ENCODE measurements at regions not wholly inside any gene's neighbourhood (a gene's known extent, or its start where the extent isn't known, plus 50 kb on each side); places are given as distances from the start of the nearest gene placed in this dataset.

DNA sequence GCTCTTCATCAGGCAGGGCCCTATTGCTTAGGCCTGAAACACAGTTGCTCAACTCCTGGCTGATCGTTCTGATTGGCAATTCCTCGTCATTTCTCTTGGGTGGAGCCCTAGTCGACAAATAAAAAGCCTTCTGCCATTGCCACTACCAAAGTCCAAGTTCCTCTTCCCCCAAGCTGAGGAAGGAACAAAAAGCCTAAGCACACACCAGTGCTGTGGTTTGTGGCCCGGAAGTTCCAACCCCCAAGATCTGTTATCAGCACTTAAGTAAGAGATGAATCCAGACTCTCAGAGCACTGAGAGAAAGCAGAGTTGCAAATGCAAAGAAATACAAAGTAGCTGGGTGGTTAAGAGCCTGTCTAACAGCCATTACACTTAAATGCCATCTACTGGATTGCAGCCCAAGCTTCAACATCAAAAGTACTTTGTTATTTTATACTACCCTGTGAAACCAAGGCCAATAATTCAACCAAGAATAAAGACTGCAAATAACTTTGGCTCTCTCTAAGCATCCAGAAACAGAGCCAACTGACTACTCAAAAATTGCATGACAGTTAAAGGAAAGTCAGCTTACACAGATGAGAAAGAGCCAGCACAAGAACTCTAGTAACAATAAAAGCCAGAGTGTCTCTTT is 1024.0 kb downstream of the GRIK2 start:
- DNase-seq (ENCODE audit: low read depth, low spot score), result peak; percentile 10

DNA sequence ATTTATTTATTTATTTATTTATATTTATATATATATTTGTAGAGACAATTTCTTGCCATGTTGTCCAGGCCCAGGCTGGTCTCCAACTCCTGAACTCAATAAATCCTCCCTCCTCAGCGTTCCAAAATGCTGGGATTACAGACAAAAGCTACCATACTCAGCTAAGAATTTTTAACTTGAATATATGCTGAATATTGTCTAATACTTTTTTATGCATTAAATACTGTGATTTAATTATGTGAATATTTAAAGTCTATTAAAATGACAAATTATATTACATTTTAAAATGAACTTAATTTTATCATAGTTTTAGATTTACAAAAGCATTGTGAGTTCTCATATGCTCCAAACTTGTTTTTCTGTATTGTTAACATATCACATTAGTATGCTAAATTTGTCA is 1022.4 kb downstream of the GRIK2 start:
- no peak for DNase-seq (ENCODE audit: low read depth, low spot score)

DNA sequence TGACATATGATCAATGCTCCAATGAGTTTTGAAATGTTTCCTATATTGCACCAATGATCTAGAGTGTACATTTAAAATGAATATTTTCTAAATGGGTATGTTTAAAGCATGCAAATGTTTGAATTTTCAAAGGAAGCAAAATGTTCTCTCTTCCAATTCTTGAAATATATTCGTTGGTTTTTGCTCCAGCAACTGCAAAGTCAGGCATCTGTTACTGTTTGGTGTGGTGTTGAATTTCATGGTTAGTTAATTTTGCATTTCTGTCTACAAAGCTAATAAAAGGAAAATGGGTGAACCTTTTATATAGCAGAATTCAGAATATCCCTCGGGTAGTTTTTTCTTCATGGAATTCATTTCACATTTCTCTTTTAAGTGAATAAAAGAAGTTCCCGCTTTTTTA is 1018.3 kb downstream of the GRIK2 start:
- no peak for DNase-seq (ENCODE audit: low read depth, low spot score)

DNA sequence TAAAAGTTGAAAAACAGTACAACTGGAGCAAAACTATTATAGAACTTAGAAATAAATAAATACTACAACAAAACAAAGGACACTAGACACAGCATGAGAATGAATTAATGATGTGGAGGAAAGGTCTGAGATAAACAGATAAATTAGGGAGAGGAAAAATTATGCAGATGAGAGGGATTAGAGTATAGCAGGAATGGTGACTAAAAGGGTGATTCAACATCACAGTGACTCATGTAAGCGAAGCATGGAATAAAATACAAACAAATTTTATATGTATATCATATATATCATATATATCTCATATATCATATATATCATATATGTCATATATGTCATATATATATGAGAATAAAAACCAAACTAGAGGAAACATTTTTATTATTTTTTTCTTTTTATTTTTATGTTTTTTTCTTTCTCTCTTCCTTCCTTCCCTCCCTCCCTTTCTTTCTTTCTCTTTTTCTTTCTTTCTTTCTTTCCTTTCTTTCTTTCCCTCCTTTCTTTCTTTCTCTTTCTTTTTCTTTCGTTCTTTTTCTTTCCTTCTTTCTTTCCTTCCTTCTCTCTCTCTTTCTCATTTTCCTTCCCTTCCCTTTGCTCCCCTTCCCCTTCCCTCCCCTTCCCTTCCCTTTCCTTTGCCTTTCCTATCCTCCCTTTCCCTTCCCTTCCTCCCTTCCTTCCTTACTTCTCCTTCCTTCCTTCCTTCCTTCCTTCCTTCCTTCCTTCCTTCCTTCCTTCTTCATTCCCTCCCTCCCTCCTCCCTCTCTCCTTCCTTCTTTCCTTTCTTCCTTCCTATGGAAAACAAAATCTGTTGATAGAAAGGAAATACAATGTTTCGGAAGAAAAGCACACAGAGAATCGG is 1014.6 kb downstream of the GRIK2 start:
- no peak for DNase-seq (ENCODE audit: low read depth, low spot score)

DNA sequence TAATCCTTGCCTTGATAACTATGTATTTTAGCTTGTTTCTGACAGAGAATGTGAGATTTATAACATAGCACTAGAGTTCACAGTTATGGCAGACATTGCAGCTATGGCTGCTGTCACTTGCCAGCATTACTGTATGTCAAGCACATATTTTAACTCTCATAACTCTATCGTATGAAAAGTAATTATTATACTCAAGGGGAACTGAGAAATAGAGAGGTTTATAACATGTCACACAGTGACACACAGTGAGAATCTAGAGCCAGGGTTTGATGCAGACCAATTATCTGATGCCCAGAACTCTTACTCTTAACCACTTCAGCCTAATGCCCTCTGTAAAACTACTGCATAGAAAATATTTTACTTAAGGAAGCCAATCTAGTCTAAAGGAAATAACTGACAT is 1012.4 kb downstream of the GRIK2 start:
- DNase-seq (ENCODE audit: low read depth, low spot score), result no peak

DNA sequence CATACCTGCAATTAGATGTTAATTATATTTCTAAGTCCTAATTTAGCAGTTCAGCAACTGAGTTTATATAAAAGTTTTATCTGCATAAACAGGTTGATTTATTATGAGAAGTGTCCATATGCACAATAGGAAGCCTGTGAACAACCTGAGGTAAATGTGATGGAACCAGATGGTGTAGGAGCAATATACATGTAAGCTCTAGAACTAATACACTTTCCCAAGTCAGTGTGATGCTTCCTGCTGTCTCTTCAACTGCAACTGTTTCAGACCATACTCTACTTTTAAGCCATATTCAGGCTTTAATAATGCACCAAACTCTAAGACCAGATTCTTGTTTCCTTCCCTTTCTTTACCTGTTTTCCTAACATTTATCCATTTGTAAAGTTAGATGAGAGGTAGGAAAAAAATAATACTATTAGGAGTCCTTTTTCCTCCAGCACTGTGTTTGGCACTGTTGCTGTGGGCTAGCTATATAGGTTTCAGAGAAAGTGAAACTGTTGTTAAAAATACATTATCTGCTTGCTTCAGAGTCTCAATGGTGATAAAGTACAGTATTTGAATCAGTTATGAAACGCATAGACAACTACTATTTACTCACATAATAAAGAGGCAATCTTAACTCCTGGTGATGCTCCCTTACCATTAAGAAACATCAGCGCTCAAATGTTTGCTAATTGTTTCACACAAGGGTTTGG is 1009.3 kb downstream of the GRIK2 start:
- no peak for DNase-seq (ENCODE audit: low read depth, low spot score)

GRCh38 chr6:102398788-102399390 is 1005.4 kb downstream of the GRIK2 start:
- DNase-seq (ENCODE audit: low read depth, low spot score), result peak; percentile 2

GRCh38 chr6:102390541-102390940 is 997.0 kb downstream of the GRIK2 start:
- DNase-seq (ENCODE audit: low read depth, low spot score), result no peak

DNA sequence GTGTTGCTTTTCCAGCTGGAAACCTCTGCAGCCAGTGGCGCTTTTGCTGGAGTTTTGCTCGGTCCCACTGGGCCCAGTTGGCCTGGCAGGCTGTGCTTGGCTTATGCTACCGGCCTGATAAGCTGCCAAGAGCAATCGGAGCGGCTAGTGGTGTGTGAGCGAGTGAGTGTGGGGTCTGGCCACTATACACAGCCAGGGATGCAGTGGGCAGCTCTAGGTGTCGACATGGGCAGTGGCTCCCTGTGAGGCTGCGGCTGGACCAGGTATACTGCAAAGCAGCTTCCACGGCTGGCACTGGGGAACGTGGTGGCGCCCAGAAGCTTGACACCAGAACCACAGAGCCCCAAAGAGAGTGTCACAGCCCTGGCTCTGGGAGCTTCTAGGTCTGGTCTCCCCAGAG is 996.5 kb downstream of the GRIK2 start:
- no peak for DNase-seq (ENCODE audit: low read depth, low spot score)

GRCh38 chr6:102387326-102388033 is 994.0 kb downstream of the GRIK2 start:
- peak; percentile 15 for DNase-seq (ENCODE audit: low read depth, low spot score)

DNA sequence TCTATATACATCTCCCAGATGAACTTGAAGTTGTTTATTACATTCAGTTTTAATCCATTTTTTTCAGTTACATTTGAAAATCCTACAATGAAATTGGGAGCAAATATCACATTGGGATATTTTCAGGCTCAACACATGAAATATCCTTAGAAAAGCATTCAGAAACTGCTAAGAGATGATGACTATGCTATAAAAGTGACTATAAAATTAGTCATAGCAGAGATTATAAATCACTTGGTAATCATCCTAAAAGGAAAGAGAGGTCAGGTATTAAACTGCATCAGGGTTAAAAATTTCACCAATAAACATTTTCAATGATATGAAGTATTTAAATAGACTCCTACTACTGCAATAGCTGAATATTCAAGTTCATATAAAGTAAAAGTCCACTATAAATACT is 987.7 kb downstream of the GRIK2 start:
- DNase-seq (ENCODE audit: low read depth, low spot score), result no peak

GRCh38 chr6:102356170-102356569 is 962.7 kb downstream of the GRIK2 start:
- DNase-seq (ENCODE audit: low read depth, low spot score), result no peak

DNA sequence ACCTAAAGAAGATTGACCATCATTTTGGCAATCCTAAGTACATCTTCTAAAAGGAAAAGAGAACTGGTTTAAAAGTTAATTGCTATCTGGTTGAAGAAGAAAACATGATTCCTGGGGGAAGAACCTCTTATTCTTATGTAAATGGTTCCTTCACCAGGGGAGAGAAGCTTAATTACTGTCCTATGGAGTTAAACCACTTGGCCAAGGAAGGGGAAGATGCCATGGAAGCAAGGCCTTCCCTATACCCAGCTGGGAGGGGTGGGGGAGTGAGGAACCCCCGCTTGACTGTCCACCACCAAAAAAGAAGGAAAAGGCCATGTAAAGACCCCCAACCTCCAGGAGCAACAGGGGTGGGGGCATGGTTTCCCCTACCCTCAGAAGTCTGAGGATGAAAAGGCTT is 962.1 kb downstream of the GRIK2 start:
- no peak for DNase-seq (ENCODE audit: low read depth, low spot score)

- DNase-seq (ENCODE audit: low read depth, low spot score), result no peak
Measured at GRCh38 chr6:102352552-102352951, 959.0 kb downstream of the GRIK2 start.

DNA sequence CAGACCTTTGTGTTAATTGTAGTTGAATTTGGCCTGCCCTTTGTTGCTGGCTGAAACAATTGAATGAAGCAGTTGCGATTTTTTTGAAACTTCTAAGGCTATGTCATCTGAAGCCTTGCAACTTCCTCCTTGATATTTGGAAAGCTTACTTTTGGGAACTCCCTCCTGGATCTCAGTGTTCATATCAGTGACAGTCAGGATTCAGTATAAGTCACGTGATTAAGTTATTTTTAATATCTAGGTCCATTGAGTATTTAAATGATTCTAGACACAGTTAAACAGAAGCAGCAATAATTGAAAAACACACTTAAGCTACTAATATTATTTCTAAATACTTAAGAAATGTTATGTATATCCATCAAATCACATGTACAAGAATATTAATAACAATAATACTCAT is 951.3 kb downstream of the GRIK2 start:
- DNase-seq (ENCODE audit: low read depth, low spot score), result no peak

DNA sequence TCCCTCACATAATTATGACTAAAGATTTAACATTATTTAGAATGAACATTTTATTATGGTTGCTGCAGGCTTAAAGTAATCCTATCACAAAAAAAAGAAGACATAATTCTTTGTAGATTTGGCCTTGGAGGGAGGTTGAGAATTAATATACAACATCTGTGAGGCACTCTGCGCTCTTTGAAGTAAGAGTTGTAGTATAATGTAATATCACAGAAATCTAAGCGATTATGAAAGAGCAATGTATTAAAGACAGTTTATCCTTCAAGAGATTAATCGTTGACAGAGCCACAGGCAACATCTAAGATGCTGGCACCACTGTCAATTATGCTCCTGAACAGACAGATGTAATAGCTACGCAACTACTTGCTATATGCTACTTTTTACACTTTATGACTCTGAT is 946.8 kb downstream of the GRIK2 start:
- DNase-seq (ENCODE audit: low read depth, low spot score), result no peak

DNA sequence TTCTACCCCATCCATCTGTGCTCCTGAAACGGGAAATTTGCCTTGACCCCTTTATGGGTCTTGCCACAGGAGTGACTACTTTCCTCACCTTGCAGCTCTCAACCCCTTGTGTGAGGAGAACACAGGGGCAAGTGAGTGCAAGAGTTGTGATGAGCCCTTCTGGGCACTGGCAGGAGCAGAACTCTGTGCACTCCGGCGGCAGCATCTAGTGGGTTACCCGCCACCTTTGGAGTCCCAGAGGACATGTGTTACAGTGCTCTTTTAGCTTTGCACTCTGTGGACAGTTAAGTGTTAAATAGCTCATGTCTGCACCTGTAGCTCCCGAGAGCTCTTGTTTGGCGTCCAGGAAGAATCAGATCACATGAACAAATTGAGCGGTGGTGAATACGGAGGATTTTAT is 940.2 kb downstream of the GRIK2 start:
- DNase-seq (ENCODE audit: low read depth, low spot score), result no peak

GRCh38 chr6:102327697-102328225 is 934.3 kb downstream of the GRIK2 start:
- DNase-seq (ENCODE audit: low read depth, low spot score), result no peak

DNA sequence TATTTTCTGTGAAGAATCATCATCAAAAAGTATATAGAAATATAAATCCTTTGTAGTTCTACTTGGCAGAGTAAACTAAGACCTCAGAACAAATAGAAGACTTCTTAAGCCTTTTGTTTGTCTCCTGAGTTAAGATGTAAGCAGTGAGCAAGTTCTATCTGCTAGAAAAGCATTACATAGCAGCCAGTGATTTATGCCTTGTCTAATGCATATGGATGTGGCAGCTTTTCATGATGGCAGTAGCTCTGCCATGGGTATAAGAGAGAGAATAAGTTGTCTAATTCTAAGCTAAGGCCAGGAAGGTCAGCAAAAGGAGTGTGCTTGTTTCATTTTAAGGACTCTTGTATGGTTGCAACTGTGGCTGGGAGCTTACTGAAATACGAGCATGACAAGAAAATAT is 920.2 kb downstream of the GRIK2 start:
- no peak for DNase-seq (ENCODE audit: low read depth, low spot score)

GRCh38 chr6:102309700-102310099 is 916.2 kb downstream of the GRIK2 start:
- DNase-seq (ENCODE audit: low read depth, low spot score), result no peak

DNA sequence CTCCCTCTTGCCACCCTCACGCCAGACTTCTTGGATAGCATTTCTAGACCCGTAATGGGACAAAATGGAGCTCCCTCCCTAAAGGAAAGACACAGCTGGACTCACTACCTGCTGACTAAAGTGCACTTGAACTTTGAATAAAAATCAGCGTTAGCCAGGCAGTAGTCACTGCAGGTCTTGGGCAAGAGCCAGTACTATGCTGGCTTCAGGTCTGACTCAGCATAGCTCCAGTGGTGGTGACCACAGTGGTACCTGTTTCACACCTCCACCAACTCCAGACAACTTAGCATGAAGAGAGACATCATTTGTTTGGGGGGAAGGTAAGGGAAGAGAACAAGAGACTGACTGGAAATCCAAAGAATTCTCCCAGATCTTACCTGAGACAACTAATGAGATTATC is 906.8 kb downstream of the GRIK2 start:
- DNase-seq (ENCODE audit: low read depth, low spot score), result peak; percentile 2

Measured in astrocyte of the hippocampus (primary cell).